Endodermal cell (in vitro differentiated cells): ENCODE measurements at regions not wholly inside any gene's neighbourhood (a gene's known extent, or its start where the extent isn't known, plus 50 kb on each side); places are given as distances from the start of the nearest gene placed in this dataset.

ENCODE experiments used
- DNase-seq: peaks from one replicate; pipeline ENCODE4 v3.0.0-alpha.2; 2017
- H3K27ac ChIP-seq: 2 replicates; pipeline ENCODE4 v1.5.1; 2013; ENCODE audit warnings: mild to moderate bottlenecking, low read depth, low read length, moderate library complexity
- H3K27me3 ChIP-seq: 2 replicates; pipeline ENCODE4 v1.6.1; 2013; ENCODE audit warnings: mild to moderate bottlenecking, low read length, moderate library complexity; ENCODE audit not compliant: insufficient read depth, control insufficient read depth, poor library complexity, severe bottlenecking
- H3K36me3 ChIP-seq: 2 replicates; pipeline ENCODE4 v1.7.0; 2013; ENCODE audit warnings: mild to moderate bottlenecking, low read length, moderate library complexity; ENCODE audit not compliant: control insufficient read depth, insufficient read depth
- H3K4me1 ChIP-seq: one replicate; pipeline ENCODE4 v1.7.0; 2013; ENCODE audit warnings: low read length; ENCODE audit not compliant: control insufficient read depth, insufficient read depth
- H3K4me3 ChIP-seq: 2 replicates; pipeline ENCODE4 v1.5.1; 2013; ENCODE audit warnings: mild to moderate bottlenecking, low read length, moderate library complexity
- H3K9ac ChIP-seq: 2 replicates; pipeline ENCODE4 v1.6.1; 2013; ENCODE audit warnings: mild to moderate bottlenecking, low read length, moderate library complexity; ENCODE audit not compliant: poor library complexity, severe bottlenecking; ENCODE audit errors: extremely low read depth
- H3K9me3 ChIP-seq: 2 replicates; pipeline ENCODE4 v1.6.1; 2013; ENCODE audit warnings: mild to moderate bottlenecking, low read length, moderate library complexity; ENCODE audit not compliant: control insufficient read depth
- H3K27ac Mint-ChIP-seq: 2 replicates; pipeline ENCODE4 v1.8.0; 2020; ENCODE audit warnings: mixed read lengths
- H3K27me3 Mint-ChIP-seq: 2 replicates; pipeline ENCODE4 v1.8.0; 2021; ENCODE audit warnings: mild to moderate bottlenecking, mixed read lengths; ENCODE audit not compliant: insufficient read depth
- H3K36me3 Mint-ChIP-seq: 2 replicates; pipeline ENCODE4 v1.8.0; 2020; ENCODE audit warnings: low read depth, mixed read lengths
- H3K4me1 Mint-ChIP-seq: 2 replicates; pipeline ENCODE4 v1.8.0; 2020; ENCODE audit warnings: mixed read lengths
- H3K4me3 Mint-ChIP-seq: 2 replicates; pipeline ENCODE4 v1.8.0; 2020; ENCODE audit warnings: mild to moderate bottlenecking, moderate library complexity, mixed read lengths
- H3K9me3 Mint-ChIP-seq: 2 replicates; pipeline ENCODE4 v1.8.0; 2020; ENCODE audit warnings: mild to moderate bottlenecking, mixed read lengths
- CTCF ChIP-seq: fragments of 200-600 bp; sonication (generic); conservative IDR thresholded peaks from 2 replicates; pipeline ENCODE4 v1.5.0; 2021; ENCODE audit warnings: antibody characterized with exemption, mild to moderate bottlenecking
- WGBS, 2 experiments: methylation state at CpG; one replicate each; pipeline versions ENCODE4 v1.1.5 to v1.1.7; 2013; ENCODE audit warnings: missing lambda C conversion rate in 2 of 2, mixed read lengths in 1 of 2; ENCODE audit not compliant: insufficient coverage in 1 of 2, insufficient read length in 1 of 2; 5-methylcytosine and 5-hydroxymethylcytosine counted together

DNA sequence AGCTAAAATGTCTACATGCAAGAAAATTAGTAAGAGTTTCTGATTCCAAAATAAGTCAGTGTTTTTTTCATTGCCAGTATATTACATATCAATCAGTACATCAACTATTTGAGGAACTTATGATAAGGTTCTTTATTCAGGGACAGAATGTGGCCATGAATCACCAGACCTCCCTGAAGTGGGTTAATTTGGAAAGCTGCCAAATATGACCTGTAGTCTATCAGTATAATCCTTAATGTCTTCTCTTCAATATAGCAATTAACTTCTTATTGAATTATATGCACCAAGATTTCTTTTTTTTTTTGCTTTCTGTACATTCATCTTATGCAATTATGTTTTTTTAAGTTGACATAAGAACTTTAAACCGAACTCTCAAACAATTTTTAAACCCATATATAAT lies 714.5 kb upstream of the POT1 start:
- no peak overlapping the region for H3K4me3 Mint-ChIP-seq
- Histone ChIP-seq H3K4me1 (peaks cover 2% of the 10 kb centered on the region), H3K27ac (no peak overlapping the region), H3K4me3 (no peak overlapping the region), H3K9ac (no peak overlapping the region), H3K9me3 (no peaks in the 10 kb centered on the region), H3K36me3 (no peaks in the 10 kb centered on the region), H3K27me3 (no peaks in the 10 kb centered on the region)
- H3K36me3 Mint-ChIP-seq = no peaks in the 10 kb centered on the region
- H3K4me1 Mint-ChIP-seq = peaks cover 11% of the 10 kb centered on the region
- no peak for TF ChIP-seq CTCF
- DNase-seq = no peak
- no CpG with 5 or more reads among the region's 1 CpG for WGBS, 2 experiments
- no peaks in the 10 kb centered on the region for H3K9me3 Mint-ChIP-seq
- H3K27me3 Mint-ChIP-seq = peaks cover 11% of the 10 kb centered on the region
- H3K27ac Mint-ChIP-seq = no peak overlapping the region

DNA sequence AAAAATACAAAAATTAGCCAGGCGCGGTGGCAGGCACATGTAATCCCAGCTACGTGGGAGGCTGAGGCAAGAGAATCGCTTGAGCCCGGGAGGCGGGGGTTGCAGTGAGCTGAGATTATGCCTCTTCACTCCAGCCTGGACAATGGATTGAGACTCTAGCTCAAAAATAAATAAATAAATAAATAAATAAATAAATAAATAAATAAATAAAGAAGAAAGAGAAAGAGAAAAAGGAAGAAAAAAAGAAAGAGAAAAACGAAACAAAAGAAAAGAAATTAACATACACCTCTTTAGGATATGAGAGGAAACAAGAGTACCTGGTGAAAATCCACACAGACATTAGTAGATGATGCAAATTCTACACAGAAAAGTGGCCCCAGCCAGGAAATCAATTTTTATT lies 713.7 kb upstream of the POT1 start:
- H3K36me3 Mint-ChIP-seq = no peaks in the 10 kb centered on the region
- Histone ChIP-seq H3K27me3 (no peaks in the 10 kb centered on the region), H3K4me3 (no peak overlapping the region), H3K4me1 (no peaks in the 10 kb centered on the region), H3K9me3 (no peaks in the 10 kb centered on the region), H3K27ac (no peak overlapping the region), H3K36me3 (no peaks in the 10 kb centered on the region), H3K9ac (no peak overlapping the region)
- peaks cover 3% of the 10 kb centered on the region for H3K4me1 Mint-ChIP-seq
- H3K27me3 Mint-ChIP-seq = peaks cover 11% of the 10 kb centered on the region
- no peak for TF ChIP-seq CTCF
- no peak overlapping the region for H3K27ac Mint-ChIP-seq
- H3K9me3 Mint-ChIP-seq = no peaks in the 10 kb centered on the region
- WGBS, 2 experiments = 96 to 99% methylated on average over 3 to 7 of the region's 7 CpGs
- DNase-seq = no peak
- H3K4me3 Mint-ChIP-seq = no peak overlapping the region

GRCh38 chr7:125641884-125642283 lies 712.3 kb upstream of the POT1 start:
- Histone ChIP-seq H3K27me3 (no peaks in the 10 kb centered on the region), H3K36me3 (no peaks in the 10 kb centered on the region), H3K9ac (no peak overlapping the region), H3K27ac (no peak overlapping the region), H3K4me3 (no peak overlapping the region), H3K4me1 (no peaks in the 10 kb centered on the region), H3K9me3 (peaks cover 8% of the 10 kb centered on the region)
- Mint-ChIP-seq H3K27me3 (peaks cover 11% of the 10 kb centered on the region), H3K4me1 (no peaks in the 10 kb centered on the region), H3K9me3 (no peaks in the 10 kb centered on the region), H3K36me3 (no peaks in the 10 kb centered on the region), H3K4me3 (no peak overlapping the region), H3K27ac (no peak overlapping the region)
- WGBS, 2 experiments = 90 to 100% methylated on average over 2 to 3 of the region's 3 CpGs
- DNase-seq = no peak
- no peak for TF ChIP-seq CTCF
